OCI-LY1 (cell line): ENCODE measurements at regions not wholly inside any gene's neighbourhood (a gene's known extent, or its start where the extent isn't known, plus 50 kb on each side); places are given as distances from the start of the nearest gene placed in this dataset.
"Not testable (repeated sequence)": the region's sequence is repeated elsewhere in the genome, so short reads cannot be mapped to it uniquely, and the experiment has no call there.

Experiments used
- H2AFZ ChIP-seq: fragments of 200-600 bp; sonication (generic), shearing (Covaris generic); 2 replicates; pipeline ENCODE4 v1.6.0; 2014; ENCODE audit warnings: antibody characterized with exemption, mild to moderate bottlenecking, low read length
- H3F3A ChIP-seq: fragments of 200-600 bp; sonication (generic), shearing (Covaris generic); 2 replicates; pipeline ENCODE4 v1.6.0; 2014; ENCODE audit warnings: mild to moderate bottlenecking, antibody characterized with exemption, low read length, moderate library complexity; ENCODE audit not compliant: insufficient read depth
- H3K27ac ChIP-seq: fragments of 200-600 bp; sonication (generic); 2 replicates; pipeline ENCODE4 v1.5.1; 2014; ENCODE audit warnings: low read length, mixed run types, mild to moderate bottlenecking, low read depth; ENCODE audit not compliant: poor library complexity, severe bottlenecking
- H3K27me3 ChIP-seq: fragments of 200-600 bp; sonication (generic); 2 replicates; pipeline ENCODE4 v1.6.0; 2014; ENCODE audit warnings: antibody characterized with exemption, mild to moderate bottlenecking, low read length, moderate library complexity; ENCODE audit not compliant: insufficient read depth
- H3K36me3 ChIP-seq: fragments of 200-600 bp; sonication (generic); 2 replicates; pipeline ENCODE4 v1.6.1; 2014; ENCODE audit warnings: mild to moderate bottlenecking, antibody characterized with exemption, low read length, moderate library complexity, mixed read lengths; ENCODE audit not compliant: insufficient read depth
- H3K4me1 ChIP-seq: fragments of 200-600 bp; sonication (generic); 2 replicates; pipeline ENCODE4 v1.5.1; 2014; ENCODE audit warnings: mild to moderate bottlenecking, low read length, moderate library complexity; ENCODE audit not compliant: insufficient read depth, severe bottlenecking
- H3K4me2 ChIP-seq: fragments of 200-600 bp; sonication (generic), shearing (Covaris generic); 2 replicates; pipeline ENCODE4 v1.6.1; 2014; ENCODE audit warnings: low read length
- H3K4me3 ChIP-seq: fragments of 200-600 bp; sonication (generic); 2 replicates; pipeline ENCODE4 v1.5.1; 2014; ENCODE audit warnings: low read length, low read depth, mild to moderate bottlenecking, mixed read lengths; ENCODE audit not compliant: poor library complexity, severe bottlenecking
- H3K79me2 ChIP-seq: fragments of 200-600 bp; shearing (Covaris generic); 2 replicates; pipeline ENCODE4 v1.6.1; 2016; ENCODE audit warnings: mixed run types, low read length, mixed read lengths; ENCODE audit not compliant: insufficient read depth
- H3K9ac ChIP-seq: fragments of 200-600 bp; sonication (generic), shearing (Covaris generic); 2 replicates; pipeline ENCODE4 v1.6.1; 2014; ENCODE audit warnings: mild to moderate bottlenecking, low read length, mixed read lengths
- H3K9me2 ChIP-seq: fragments of 200-600 bp; sonication (generic), shearing (Covaris generic); 2 replicates; pipeline ENCODE4 v1.6.1; 2014; ENCODE audit warnings: low read depth, mild to moderate bottlenecking, low read length, mixed read lengths
- H3K9me3 ChIP-seq: fragments of 200-600 bp; shearing (Covaris generic); 2 replicates; pipeline ENCODE4 v1.6.1; 2014; ENCODE audit warnings: low read length, mixed read lengths
- H4K20me1 ChIP-seq: fragments of 200-600 bp; sonication (generic), shearing (Covaris generic); 2 replicates; pipeline ENCODE4 v1.6.0; 2016; ENCODE audit warnings: mild to moderate bottlenecking, low read length; ENCODE audit not compliant: insufficient read depth
- CTCF ChIP-seq: fragments of 200-600 bp; sonication (generic), shearing (Covaris generic); IDR thresholded peaks from 2 replicates; pipeline ENCODE4 v1.5.1; 2017; ENCODE audit warnings: mild to moderate bottlenecking, antibody characterized with exemption, low read length, moderate library complexity, mixed read lengths
- EZH2 ChIP-seq: fragments of 200-600 bp; sonication (generic), shearing (Covaris generic); IDR thresholded peaks from 2 replicates; pipeline ENCODE4 v1.8.0; 2017; ENCODE audit warnings: borderline replicate concordance, mixed run types, mild to moderate bottlenecking, antibody characterized with exemption, low read length, moderate library complexity, mixed read lengths

- TF ChIP-seq CTCF, result no peak
- TF ChIP-seq EZH2, result no peak
- H3K9me2 ChIP-seq, result no peaks in the 10 kb centered on the region
- H3K4me3 ChIP-seq, result no peak overlapping the region
Observed at GRCh38 chr6:134634966-134635365, 314.9 kb downstream of the ALDH8A1 start.

GRCh38 chr6:134634466-134634865 is 315.4 kb downstream of the ALDH8A1 start:
- Histone ChIP-seq H3K4me2 (no peak overlapping the region), H3K27me3 (no peaks in the 10 kb centered on the region), H4K20me1 (no peaks in the 10 kb centered on the region), H2AFZ (no peak overlapping the region), H3K79me2 (no peaks in the 10 kb centered on the region), H3K9me2 (no peaks in the 10 kb centered on the region), H3K4me1 (no peaks in the 10 kb centered on the region), H3K4me3 (no peak overlapping the region), H3K36me3 (no peaks in the 10 kb centered on the region), H3K9ac (no peak overlapping the region), H3K9me3 (no peaks in the 10 kb centered on the region), H3F3A (no peaks in the 10 kb centered on the region), H3K27ac (no peak overlapping the region)
- TF ChIP-seq EZH2 (no peak), CTCF (no peak)

More at GRCh38 chr6:134634966-134635365, 314.9 kb downstream of the ALDH8A1 start:
- Histone ChIP-seq H3K9me3 (no peaks in the 10 kb centered on the region), H3K4me2 (no peak overlapping the region), H3K27ac (no peak overlapping the region), H3K27me3 (no peaks in the 10 kb centered on the region), H3K9ac (no peak overlapping the region), H4K20me1 (no peaks in the 10 kb centered on the region), H3F3A (no peaks in the 10 kb centered on the region), H3K4me1 (no peaks in the 10 kb centered on the region), H3K79me2 (no peaks in the 10 kb centered on the region), H2AFZ (no peak overlapping the region), H3K36me3 (no peaks in the 10 kb centered on the region)

GRCh38 chr6:134632982-134633940 is 315.3 kb upstream of the SGK1 start:
- not testable (repeated sequence) for H3K4me2 ChIP-seq, H4K20me1 ChIP-seq, H3K27me3 ChIP-seq, H3K27ac ChIP-seq, H3K79me2 ChIP-seq, H3K4me1 ChIP-seq, H3F3A ChIP-seq, H3K9ac ChIP-seq, H3K9me2 ChIP-seq, H3K9me3 ChIP-seq, H2AFZ ChIP-seq, H3K36me3 ChIP-seq, H3K4me3 ChIP-seq

GRCh38 chr6:134632024-134632423 is 314.1 kb upstream of the SGK1 start:
- Histone ChIP-seq H2AFZ (no peak overlapping the region), H3K4me2 (no peak overlapping the region), H3K9ac (no peak overlapping the region), H3K9me2 (no peaks in the 10 kb centered on the region), H3K9me3 (no peaks in the 10 kb centered on the region), H3K36me3 (no peaks in the 10 kb centered on the region), H3F3A (no peaks in the 10 kb centered on the region), H3K79me2 (no peaks in the 10 kb centered on the region), H3K27me3 (no peaks in the 10 kb centered on the region), H3K4me1 (no peaks in the 10 kb centered on the region), H3K27ac (no peak overlapping the region), H3K4me3 (no peak overlapping the region), H4K20me1 (no peaks in the 10 kb centered on the region)
- no peak for TF ChIP-seq EZH2
